HL-60/S4 treated with retinoic acid at 250 ng/mL for 4 days and 3 days (cell line): ENCODE measurements at regions not wholly inside any gene's neighbourhood (a gene's known extent, or its start where the extent isn't known, plus 50 kb on each side); places are given as distances from the start of the nearest gene placed in this dataset.

Experiments
- in situ Hi-C: fragments of 300-500 bp; cut with MboI; formaldehyde crosslinking; loops from 2 replicates; pipeline ENCODE4 v1.7.0; 2022; ENCODE audit warnings: low sequenced_read_pairs

GRCh38 chr2:118791483-118791882 lies 56.0 kb downstream of the EN1 start:
- in situ Hi-C loops: no loop called here

- in situ Hi-C loops: no loop called here
These were observed 60.7 kb downstream of the EN1 start for GRCh38 chr2:118786746-118787145.

- in situ Hi-C loops: no loop called here
These were observed 62.6 kb downstream of the EN1 start for GRCh38 chr2:118784860-118785259.

GRCh38 chr2:118779362-118779761 lies 68.1 kb downstream of the EN1 start:
- in situ Hi-C loops: no loop called here

GRCh38 chr2:118774458-118775133 lies 72.9 kb downstream of the EN1 start:
- in situ Hi-C loops: no loop called here

GRCh38 chr2:118773826-118774225 lies 73.6 kb downstream of the EN1 start:
- in situ Hi-C loops: no loop called here

GRCh38 chr2:118772487-118773200 lies 74.8 kb downstream of the EN1 start:
- in situ Hi-C loops: no loop called here

- in situ Hi-C loops: no loop called here
These were observed 77.6 kb downstream of the EN1 start for GRCh38 chr2:118769707-118770400.

GRCh38 chr2:118766871-118767270 lies 80.6 kb downstream of the EN1 start:
- in situ Hi-C loops: no loop called here

GRCh38 chr2:118764855-118765254 lies 82.6 kb downstream of the EN1 start:
- in situ Hi-C loops: no loop called here

GRCh38 chr2:118763797-118764196 lies 83.7 kb downstream of the EN1 start:
- in situ Hi-C loops: no loop called here

GRCh38 chr2:118762290-118762689 lies 85.2 kb downstream of the EN1 start:
- in situ Hi-C loops: no loop called here

- in situ Hi-C loops: no loop called here
These were observed 85.7 kb downstream of the EN1 start for GRCh38 chr2:118761771-118762170.

- in situ Hi-C loops: no loop called here
These were observed 91.5 kb downstream of the EN1 start for GRCh38 chr2:118755901-118756300.

- in situ Hi-C loops: no loop called here
These were observed 92.1 kb downstream of the EN1 start for GRCh38 chr2:118755384-118755783.

- in situ Hi-C loops: no loop called here
These were observed 94.6 kb downstream of the EN1 start for GRCh38 chr2:118752762-118753429.

- in situ Hi-C loops: no loop called here
These were observed 96.4 kb downstream of the EN1 start for GRCh38 chr2:118750959-118751565.

- in situ Hi-C loops: no loop called here
These were observed 99.1 kb downstream of the EN1 start for GRCh38 chr2:118748245-118748885.

GRCh38 chr2:118747637-118748036 lies 99.8 kb downstream of the EN1 start:
- in situ Hi-C loops: no loop called here

GRCh38 chr2:118747066-118747465 lies 100.4 kb downstream of the EN1 start:
- in situ Hi-C loops: no loop called here
